LNCAP (cell line): ENCODE measurements at regions not wholly inside any gene's neighbourhood (a gene's known extent, or its start where the extent isn't known, plus 50 kb on each side); places are given as distances from the start of the nearest gene placed in this dataset.

Experiments used
- CTCF ChIP-seq: fragments of 450-650 bp; IDR thresholded peaks from 2 replicates; pipeline ENCODE4 v1.5.1; 2017; ENCODE audit warnings: mild to moderate bottlenecking

GRCh38 chr2:105999211-105999989, 194.7 kb downstream of the UXS1 start:
- TF ChIP-seq CTCF = no peak

GRCh38 chr2:105997711-105998110, 196.4 kb downstream of the UXS1 start:
- no peak for TF ChIP-seq CTCF

- TF ChIP-seq CTCF = no peak
Measured at GRCh38 chr2:105990624-105991023, 203.5 kb downstream of the UXS1 start.

GRCh38 chr2:105989070-105989469, 205.0 kb downstream of the UXS1 start:
- TF ChIP-seq CTCF = no peak

GRCh38 chr2:105977807-105978206, 216.3 kb downstream of the UXS1 start:
- TF ChIP-seq CTCF = no peak

- no peak for TF ChIP-seq CTCF
Measured at GRCh38 chr2:105977212-105977611, 216.9 kb downstream of the UXS1 start.

- TF ChIP-seq CTCF = no peak
Measured at GRCh38 chr2:105974812-105975211, 219.3 kb downstream of the UXS1 start.

- TF ChIP-seq CTCF = no peak
Measured at GRCh38 chr2:105972927-105973326, 221.2 kb downstream of the UXS1 start.
